Ascending aorta (tissue), 2 donors: ENCODE measurements at regions not wholly inside any gene's neighbourhood (a gene's known extent, or its start where the extent isn't known, plus 50 kb on each side); places are given as distances from the start of the nearest gene placed in this dataset.

Experiments
- DNase-seq, 2 donors: peaks; one replicate each; pipeline ENCODE4 v3.0.0-alpha.2; 2019; ENCODE audit warnings: low spot score in 2 of 2
- H3K27ac ChIP-seq, 2 donors: fragments of 200-600 bp; sonication (generic); one replicate each; pipeline ENCODE4 v1.5.1; 2016 to 2017; ENCODE audit warnings: mild to moderate bottlenecking in 1 of 2
- H3K27me3 ChIP-seq: fragments of 200-600 bp; sonication (generic); one replicate; pipeline ENCODE4 v1.5.1; 2017
- H3K36me3 ChIP-seq, 2 donors: fragments of 200-600 bp; sonication (generic); one replicate each; pipeline ENCODE4 v1.5.1; 2016
- H3K4me1 ChIP-seq, 2 donors: fragments of 200-600 bp; sonication (generic); one replicate each; pipeline ENCODE4 v1.5.1; 2016 to 2017; ENCODE audit warnings: mild to moderate bottlenecking in 1 of 2
- H3K4me3 ChIP-seq, 2 donors: fragments of 200-600 bp; sonication (generic); one replicate each; pipeline ENCODE4 v1.5.1; 2016 to 2017; ENCODE audit warnings: mild to moderate bottlenecking in 1 of 2
- H3K9me3 ChIP-seq, 2 donors: fragments of 200-600 bp; sonication (generic); one replicate each; pipeline ENCODE4 v1.5.1; 2016
- CTCF ChIP-seq, 3 experiments: fragments of 200-600 bp in 2 of 3; fragments of 450-650 bp in 1 of 3; sonication (generic) in 2 of 3; IDR thresholded peaks; one replicate each; pipeline ENCODE4 v1.5.1; 2016 to 2019; ENCODE audit warnings: antibody characterized with exemption in 3 of 3, mild to moderate bottlenecking in 1 of 3, moderate library complexity in 1 of 3
- intact Hi-C: fragments of 100-400 bp; cut with DNase I; formaldehyde crosslinking; loops from one replicate; pipeline ENCODE4 v1.15.1; 2023

- no peak for DNase-seq
- Histone ChIP-seq H3K27ac (no peak overlapping the region), H3K4me3 (no peak overlapping the region), H3K9me3 (no peaks in the 10 kb centered on the region), H3K4me1 (no peaks in the 10 kb centered on the region), H3K27me3 (no peaks in the 10 kb centered on the region), H3K36me3 (no peaks in the 10 kb centered on the region)
- no peak for TF ChIP-seq CTCF (IDR thresholded peaks at IDR 0.05)
- intact Hi-C loops, result no loop called here
These were observed 145.1 kb upstream of the MKLN1 start for GRCh38 chr7:131182446-131183058.

- no peak for TF ChIP-seq CTCF (IDR thresholded peaks at IDR 0.05)
- Histone ChIP-seq H3K36me3 (no peaks in the 10 kb centered on the region), H3K4me3 (no peak overlapping the region), H3K27ac (no peak overlapping the region), H3K4me1 (no peaks in the 10 kb centered on the region), H3K9me3 (no peaks in the 10 kb centered on the region), H3K27me3 (no peaks in the 10 kb centered on the region)
- intact Hi-C loops, result no loop called here
- no peak for DNase-seq
These were observed 144.6 kb upstream of the MKLN1 start for GRCh38 chr7:131183072-131183471.

GRCh38 chr7:131183611-131184119, 144.0 kb upstream of the MKLN1 start:
- Histone ChIP-seq H3K27me3 (no peaks in the 10 kb centered on the region), H3K9me3 (no peaks in the 10 kb centered on the region), H3K27ac (no peak overlapping the region), H3K36me3 (no peaks in the 10 kb centered on the region), H3K4me3 (no peak overlapping the region), H3K4me1 (no peaks in the 10 kb centered on the region)
- no peak for DNase-seq
- intact Hi-C loops, result no loop called here
- TF ChIP-seq CTCF (IDR thresholded peaks at IDR 0.05), result no peak

- no peak overlapping the region for H3K4me3 ChIP-seq
- no peak for DNase-seq
- peaks cover 0 to 3% of the 10 kb centered on the region in 2 donors for H3K4me1 ChIP-seq
- no peak for TF ChIP-seq CTCF (IDR thresholded peaks at IDR 0.05)
- intact Hi-C loops, result no loop called here
- no peaks in the 10 kb centered on the region for H3K9me3 ChIP-seq
- H3K27me3 ChIP-seq, result no peaks in the 10 kb centered on the region
- H3K36me3 ChIP-seq, result no peaks in the 10 kb centered on the region
- no peak overlapping the region for H3K27ac ChIP-seq
These were observed 140.9 kb upstream of the MKLN1 start for GRCh38 chr7:131186816-131187215.

GRCh38 chr7:131188367-131189339, 139.0 kb upstream of the MKLN1 start:
- Histone ChIP-seq H3K27me3 (no peaks in the 10 kb centered on the region), H3K4me3 (no peak overlapping the region), H3K4me1 (peaks cover 0 to 3% of the 10 kb centered on the region in 2 donors), H3K27ac (peak overlapping the region in 1 of 2 donors; percentile 34), H3K9me3 (no peaks in the 10 kb centered on the region), H3K36me3 (no peaks in the 10 kb centered on the region)
- TF ChIP-seq CTCF (IDR thresholded peaks at IDR 0.05), result no peak
- peak in 1 of 2 donors; percentile 65 for DNase-seq
- intact Hi-C loops, result no loop called here
